GM12878 (cell line): ENCODE measurements at regions not wholly inside any gene's neighbourhood (a gene's known extent, or its start where the extent isn't known, plus 50 kb on each side); places are given as distances from the start of the nearest gene placed in this dataset.

Experiments used
- ATF7 ChIP-seq: fragments of 450-650 bp; IDR thresholded peaks from 2 replicates; pipeline ENCODE4 v1.6.1; 2016; ENCODE audit warnings: low read depth, mild to moderate bottlenecking
- BCL11A ChIP-seq: IDR thresholded peaks from 2 replicates; pipeline ENCODE4 v1.6.1; 2011; ENCODE audit warnings: low read depth, low read length
- KDM1A ChIP-seq: fragments of 200-600 bp; sonication (generic); IDR thresholded peaks from 2 replicates; pipeline ENCODE4 v1.6.1; 2016; ENCODE audit warnings: borderline replicate concordance
- MYC ChIP-seq: IDR thresholded peaks from 2 replicates; pipeline ENCODE4 v1.6.1; 2011; ENCODE audit warnings: mild to moderate bottlenecking, low read length, moderate library complexity, inconsistent platforms; ENCODE audit not compliant: insufficient read depth, insufficient replicate concordance, insufficient read length, severe bottlenecking
- NRF1 ChIP-seq: conservative IDR thresholded peaks from 2 replicates; pipeline ENCODE4 v1.6.1; 2011; ENCODE audit warnings: mild to moderate bottlenecking, low read depth, low read length, improper control_type of control experiment
- TF ChIP-seq, protein P1 (sequence below), 3 experiments: IDR thresholded peaks in 2 of 3; conservative IDR thresholded peaks in 1 of 3; 2 replicates each; pipeline ENCODE4 v1.5.1; 2011; ENCODE audit warnings: low read depth in 3 of 3, low read length in 3 of 3, mild to moderate bottlenecking in 3 of 3, control low read depth in 2 of 3, moderate library complexity in 2 of 3, inconsistent platforms in 1 of 3, mixed read lengths in 1 of 3; ENCODE audit not compliant: control insufficient read depth in 2 of 3, insufficient read depth in 1 of 3; ENCODE audit errors: extremely low read depth in 1 of 3
- TF ChIP-seq, protein P2 (sequence below): IDR thresholded peaks from 2 replicates; pipeline ENCODE4 v1.6.1; 2012; ENCODE audit warnings: mild to moderate bottlenecking, low read depth, low read length

DNA sequence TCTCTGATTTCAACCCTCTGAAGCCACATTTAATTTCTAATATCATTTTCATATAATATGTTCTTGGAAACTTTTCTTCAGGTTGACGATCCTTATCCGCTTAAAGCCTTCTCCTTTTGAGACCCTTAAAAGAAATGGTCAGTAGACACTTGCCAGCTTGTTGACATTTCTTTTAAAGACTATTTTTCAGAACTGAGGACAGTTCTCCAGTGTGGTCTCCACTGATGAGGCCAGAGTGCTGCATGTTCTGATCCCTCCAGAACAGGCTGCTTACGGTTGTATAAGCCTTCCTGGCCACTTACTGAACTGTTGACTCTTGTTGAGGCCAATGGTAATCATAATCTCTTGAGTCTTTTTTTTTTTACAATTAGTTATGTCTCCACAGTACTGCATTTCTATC is 477.3 kb downstream of the FGF9 start:
- no peak for TF ChIP-seq KDM1A
- TF ChIP-seq, protein P1, sequence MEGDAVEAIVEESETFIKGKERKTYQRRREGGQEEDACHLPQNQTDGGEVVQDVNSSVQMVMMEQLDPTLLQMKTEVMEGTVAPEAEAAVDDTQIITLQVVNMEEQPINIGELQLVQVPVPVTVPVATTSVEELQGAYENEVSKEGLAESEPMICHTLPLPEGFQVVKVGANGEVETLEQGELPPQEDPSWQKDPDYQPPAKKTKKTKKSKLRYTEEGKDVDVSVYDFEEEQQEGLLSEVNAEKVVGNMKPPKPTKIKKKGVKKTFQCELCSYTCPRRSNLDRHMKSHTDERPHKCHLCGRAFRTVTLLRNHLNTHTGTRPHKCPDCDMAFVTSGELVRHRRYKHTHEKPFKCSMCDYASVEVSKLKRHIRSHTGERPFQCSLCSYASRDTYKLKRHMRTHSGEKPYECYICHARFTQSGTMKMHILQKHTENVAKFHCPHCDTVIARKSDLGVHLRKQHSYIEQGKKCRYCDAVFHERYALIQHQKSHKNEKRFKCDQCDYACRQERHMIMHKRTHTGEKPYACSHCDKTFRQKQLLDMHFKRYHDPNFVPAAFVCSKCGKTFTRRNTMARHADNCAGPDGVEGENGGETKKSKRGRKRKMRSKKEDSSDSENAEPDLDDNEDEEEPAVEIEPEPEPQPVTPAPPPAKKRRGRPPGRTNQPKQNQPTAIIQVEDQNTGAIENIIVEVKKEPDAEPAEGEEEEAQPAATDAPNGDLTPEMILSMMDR (IDR thresholded peaks at IDR 0.05 in 2 of 3, conservative IDR thresholded peaks at IDR 0.05 in 1 of 3; ENCODE audit: control insufficient read depth in 2 of 3, extremely low read depth in 1 of 3, insufficient read depth in 1 of 3, low read depth in 3 of 3, low read length in 3 of 3), result no peak
- no peak for TF ChIP-seq BCL11A
- TF ChIP-seq, protein P2, sequence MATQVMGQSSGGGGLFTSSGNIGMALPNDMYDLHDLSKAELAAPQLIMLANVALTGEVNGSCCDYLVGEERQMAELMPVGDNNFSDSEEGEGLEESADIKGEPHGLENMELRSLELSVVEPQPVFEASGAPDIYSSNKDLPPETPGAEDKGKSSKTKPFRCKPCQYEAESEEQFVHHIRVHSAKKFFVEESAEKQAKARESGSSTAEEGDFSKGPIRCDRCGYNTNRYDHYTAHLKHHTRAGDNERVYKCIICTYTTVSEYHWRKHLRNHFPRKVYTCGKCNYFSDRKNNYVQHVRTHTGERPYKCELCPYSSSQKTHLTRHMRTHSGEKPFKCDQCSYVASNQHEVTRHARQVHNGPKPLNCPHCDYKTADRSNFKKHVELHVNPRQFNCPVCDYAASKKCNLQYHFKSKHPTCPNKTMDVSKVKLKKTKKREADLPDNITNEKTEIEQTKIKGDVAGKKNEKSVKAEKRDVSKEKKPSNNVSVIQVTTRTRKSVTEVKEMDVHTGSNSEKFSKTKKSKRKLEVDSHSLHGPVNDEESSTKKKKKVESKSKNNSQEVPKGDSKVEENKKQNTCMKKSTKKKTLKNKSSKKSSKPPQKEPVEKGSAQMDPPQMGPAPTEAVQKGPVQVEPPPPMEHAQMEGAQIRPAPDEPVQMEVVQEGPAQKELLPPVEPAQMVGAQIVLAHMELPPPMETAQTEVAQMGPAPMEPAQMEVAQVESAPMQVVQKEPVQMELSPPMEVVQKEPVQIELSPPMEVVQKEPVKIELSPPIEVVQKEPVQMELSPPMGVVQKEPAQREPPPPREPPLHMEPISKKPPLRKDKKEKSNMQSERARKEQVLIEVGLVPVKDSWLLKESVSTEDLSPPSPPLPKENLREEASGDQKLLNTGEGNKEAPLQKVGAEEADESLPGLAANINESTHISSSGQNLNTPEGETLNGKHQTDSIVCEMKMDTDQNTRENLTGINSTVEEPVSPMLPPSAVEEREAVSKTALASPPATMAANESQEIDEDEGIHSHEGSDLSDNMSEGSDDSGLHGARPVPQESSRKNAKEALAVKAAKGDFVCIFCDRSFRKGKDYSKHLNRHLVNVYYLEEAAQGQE, result no peak; the same call in 1 of the 2 replicates
- TF ChIP-seq MYC, result no peak
- no peak for TF ChIP-seq NRF1
- no peak for TF ChIP-seq ATF7
